MM.1S (cell line): ENCODE measurements at regions not wholly inside any gene's neighbourhood (a gene's known extent, or its start where the extent isn't known, plus 50 kb on each side); places are given as distances from the start of the nearest gene placed in this dataset.

Source experiments
- CTCF ChIP-seq: fragments of 300-600 bp; sonication (generic); IDR thresholded peaks from 2 replicates; pipeline ENCODE4 v1.5.1; 2016; ENCODE audit warnings: antibody characterized with exemption, low read length, mixed read lengths
- EZH2 ChIP-seq: fragments of 300-600 bp; sonication (generic); optimal IDR thresholded peaks from 2 replicates; pipeline ENCODE3; 2017; ENCODE audit warnings: low read depth, mild to moderate bottlenecking, antibody characterized with exemption, low read length, mixed read lengths

- TF ChIP-seq CTCF (no peak), EZH2 (no peak)
Measured at GRCh38 chr17:13157656-13158055, 139.8 kb upstream of the ELAC2 start.
